NB4 (cell line): ENCODE measurements at regions not wholly inside any gene's neighbourhood (a gene's known extent, or its start where the extent isn't known, plus 50 kb on each side); places are given as distances from the start of the nearest gene placed in this dataset.
"Not testable (repeated sequence)": the region's sequence is repeated elsewhere in the genome, so short reads cannot be mapped to it uniquely, and the experiment has no call there.

Source experiments
- CTCF ChIP-seq: IDR thresholded peaks from one replicate; pipeline ENCODE4 v1.5.1; 2012; ENCODE audit warnings: low read depth, low read length
- MAX ChIP-seq: IDR thresholded peaks from 2 replicates; pipeline ENCODE4 v1.6.1; 2011; ENCODE audit warnings: low read depth, low read length
- MYC ChIP-seq: IDR thresholded peaks from 2 replicates; pipeline ENCODE4 v1.6.1; 2011; ENCODE audit warnings: low read depth, low read length
- POLR2A ChIP-seq: IDR thresholded peaks from 2 replicates; pipeline ENCODE4 v1.6.1; 2011; ENCODE audit warnings: mild to moderate bottlenecking; ENCODE audit not compliant: insufficient read length; ENCODE audit errors: extremely low read depth

GRCh38 chr4:9670725-9671124, 110.7 kb upstream of the DRD5 start:
- not testable (repeated sequence) for TF ChIP-seq CTCF, POLR2A, MAX, MYC
